Vagina (tissue), 2 donors: ENCODE measurements at regions not wholly inside any gene's neighbourhood (a gene's known extent, or its start where the extent isn't known, plus 50 kb on each side); places are given as distances from the start of the nearest gene placed in this dataset.

Experiments
- POLR2A ChIP-seq, 2 donors: fragments of 450-650 bp; IDR thresholded peaks; one replicate each; pipeline ENCODE4 v1.6.1; 2017; ENCODE audit warnings: antibody characterized with exemption in 2 of 2, mild to moderate bottlenecking in 2 of 2, moderate library complexity in 2 of 2
- POLR2AphosphoS5 ChIP-seq, 2 donors: sonication (generic); formaldehyde crosslinking; IDR thresholded peaks; one replicate each; pipeline ENCODE4 v1.9.0; 2017; ENCODE audit warnings: antibody characterized with exemption in 2 of 2, mild to moderate bottlenecking in 2 of 2, low read depth in 1 of 2; ENCODE audit not compliant: insufficient read depth in 1 of 2
- TF ChIP-seq, protein P1 (sequence below), 3 experiments: fragments of 450-650 bp in 2 of 3; fragments of 200-600 bp in 1 of 3; sonication (generic) in 1 of 3; IDR thresholded peaks; one replicate each; pipeline ENCODE4 v1.5.1; 2017 to 2019; ENCODE audit warnings: antibody characterized with exemption in 3 of 3, mild to moderate bottlenecking in 2 of 3, moderate library complexity in 2 of 3

GRCh38 chr18:28767201-28767600 is 590.3 kb upstream of the CDH2 start:
- TF ChIP-seq, protein P1, sequence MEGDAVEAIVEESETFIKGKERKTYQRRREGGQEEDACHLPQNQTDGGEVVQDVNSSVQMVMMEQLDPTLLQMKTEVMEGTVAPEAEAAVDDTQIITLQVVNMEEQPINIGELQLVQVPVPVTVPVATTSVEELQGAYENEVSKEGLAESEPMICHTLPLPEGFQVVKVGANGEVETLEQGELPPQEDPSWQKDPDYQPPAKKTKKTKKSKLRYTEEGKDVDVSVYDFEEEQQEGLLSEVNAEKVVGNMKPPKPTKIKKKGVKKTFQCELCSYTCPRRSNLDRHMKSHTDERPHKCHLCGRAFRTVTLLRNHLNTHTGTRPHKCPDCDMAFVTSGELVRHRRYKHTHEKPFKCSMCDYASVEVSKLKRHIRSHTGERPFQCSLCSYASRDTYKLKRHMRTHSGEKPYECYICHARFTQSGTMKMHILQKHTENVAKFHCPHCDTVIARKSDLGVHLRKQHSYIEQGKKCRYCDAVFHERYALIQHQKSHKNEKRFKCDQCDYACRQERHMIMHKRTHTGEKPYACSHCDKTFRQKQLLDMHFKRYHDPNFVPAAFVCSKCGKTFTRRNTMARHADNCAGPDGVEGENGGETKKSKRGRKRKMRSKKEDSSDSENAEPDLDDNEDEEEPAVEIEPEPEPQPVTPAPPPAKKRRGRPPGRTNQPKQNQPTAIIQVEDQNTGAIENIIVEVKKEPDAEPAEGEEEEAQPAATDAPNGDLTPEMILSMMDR (IDR thresholded peaks at IDR 0.05), result no peak
- no peak for TF ChIP-seq POLR2A (IDR thresholded peaks at IDR 0.05)
- TF ChIP-seq POLR2AphosphoS5 (IDR thresholded peaks at IDR 0.05; ENCODE audit: insufficient read depth in 1 of 2, low read depth in 1 of 2), result no peak
